A549 (cell line): ENCODE measurements at regions not wholly inside any gene's neighbourhood (a gene's known extent, or its start where the extent isn't known, plus 50 kb on each side); places are given as distances from the start of the nearest gene placed in this dataset.

Experiments
- ATAC-seq, 2 experiments: fragments of 200-7000 bp in 1 of 2; fragments of >200 bp in 1 of 2; cut with Nextera tagmentation in 1 of 2; cut with Tn5 transposase in 1 of 2; 3 replicates each; pipeline versions ENCODE4 v1.8.0 to v1.9.1; 2018 to 2020; ENCODE audit warnings: mild to moderate bottlenecking in 1 of 2, moderate library complexity in 1 of 2
- CTCF ChIA-PET: fragments of 300-600 bp; sonication (Branson Sonifier 250); formaldehyde crosslinking; extraction: SDS; loops from one replicate; lab custom pipeline; 2021; ENCODE audit warnings: antibody characterized with exemption, inconsistent platforms; lab: Yijun Ruan, JAX
- POLR2A ChIA-PET: fragments of 350-600 bp; formaldehyde crosslinking; extraction: SDS; loops from one replicate; lab custom pipeline; 2021; ENCODE audit warnings: antibody characterized with exemption, inconsistent platforms; lab: Yijun Ruan, JAX
- DNase-seq, 2 experiments: peaks; one replicate each; pipeline versions ENCODE4 v3.0.0 to v3.0.0-alpha.2; 2011 to 2016; ENCODE audit warnings: low read depth in 1 of 2, low spot score in 1 of 2
- FAIRE-seq: peaks from 2 replicates; lab custom pipeline; 2011; peaks lifted over from hg19 to GRCh38; lab: Jason Lieb, UNC
- H3K27ac ChIP-seq, 2 experiments: fragments of >200 bp; sonication (Bioruptor Twin); formaldehyde crosslinking; 3 replicates each; pipeline ENCODE4 v1.5.1; 2016 to 2017
- H3K4me1 ChIP-seq: fragments of >200 bp; sonication (Bioruptor Twin); formaldehyde crosslinking; 3 replicates; pipeline ENCODE4 v1.6.1; 2016
- H3K4me2 ChIP-seq: fragments of >200 bp; sonication (Bioruptor Twin); formaldehyde crosslinking; 3 replicates; pipeline ENCODE4 v1.6.1; 2016
- H3K4me3 ChIP-seq: fragments of >200 bp; sonication (Bioruptor Twin); formaldehyde crosslinking; 3 replicates; pipeline ENCODE4 v1.5.1; 2016
- H3K9me3 ChIP-seq: fragments of >200 bp; sonication (Bioruptor Twin); formaldehyde crosslinking; 3 replicates; pipeline ENCODE4 v1.6.1; 2016
- ATOH8 ChIP-seq: fragments of 250-450 bp; sonication (Bioruptor Pico); IDR thresholded peaks from 2 replicates; pipeline ENCODE4 v1.5.0; 2020; ENCODE audit warnings: low read depth, mild to moderate bottlenecking, moderate library complexity
- CBX2 ChIP-seq: fragments of 200-600 bp; sonication (generic); IDR thresholded peaks from 2 replicates; pipeline ENCODE4 v1.6.1; 2016; ENCODE audit warnings: low read depth, mild to moderate bottlenecking, borderline replicate concordance
- CBX8 ChIP-seq: fragments of 200-600 bp; sonication (generic); IDR thresholded peaks from 2 replicates; pipeline ENCODE4 v1.6.1; 2016
- CEBPB ChIP-seq, 2 experiments: fragments of >200 bp in 1 of 2; sonication (Bioruptor Twin) in 1 of 2; formaldehyde crosslinking in 1 of 2; IDR thresholded peaks; 2 replicates each; pipeline ENCODE4 v1.6.1; 2012 to 2016
- EHMT2 ChIP-seq: fragments of 200-600 bp; sonication (generic); IDR thresholded peaks from 2 replicates; pipeline ENCODE4 v1.6.1; 2016; ENCODE audit warnings: antibody characterized with exemption, low read depth, mild to moderate bottlenecking, moderate library complexity
- ESRRA ChIP-seq: fragments of 150-350 bp; IDR thresholded peaks from 2 replicates; pipeline ENCODE4 v1.6.1; 2014; ENCODE audit warnings: mild to moderate bottlenecking, low read length, borderline replicate concordance
- FOSB ChIP-seq: fragments of 250-450 bp; sonication (Bioruptor Pico); IDR thresholded peaks from 2 replicates; pipeline ENCODE4 v1.5.0; 2020; ENCODE audit warnings: mild to moderate bottlenecking, moderate library complexity
- FOXS1 ChIP-seq: fragments of 250-450 bp; sonication (Bioruptor Pico); IDR thresholded peaks from 2 replicates; pipeline ENCODE4 v1.5.0; 2020; ENCODE audit warnings: mild to moderate bottlenecking, moderate library complexity
- GATA3 ChIP-seq: IDR thresholded peaks from 2 replicates; pipeline ENCODE4 v1.6.1; 2012; ENCODE audit warnings: borderline replicate concordance
- HDAC2 ChIP-seq: fragments of 200-600 bp; sonication (generic); IDR thresholded peaks from 2 replicates; pipeline ENCODE4 v1.6.1; 2016
- HEYL ChIP-seq: fragments of 250-450 bp; sonication (Bioruptor Pico); IDR thresholded peaks from 2 replicates; pipeline ENCODE4 v1.8.0; 2021; ENCODE audit warnings: mild to moderate bottlenecking, moderate library complexity
- HMGXB4 ChIP-seq: fragments of 250-450 bp; sonication (Bioruptor Pico); IDR thresholded peaks from 2 replicates; pipeline ENCODE4 v1.5.0; 2021; ENCODE audit warnings: mild to moderate bottlenecking, moderate library complexity, borderline replicate concordance
- HOXB13 ChIP-seq: fragments of 250-450 bp; sonication (Bioruptor Pico); IDR thresholded peaks from 2 replicates; pipeline ENCODE4 v1.5.0; 2020; ENCODE audit warnings: low read depth, mild to moderate bottlenecking, moderate library complexity
- HOXB5 ChIP-seq: fragments of 250-450 bp; sonication (Bioruptor Pico); IDR thresholded peaks from 2 replicates; pipeline ENCODE4 v1.5.0; 2020; ENCODE audit warnings: mild to moderate bottlenecking, moderate library complexity
- JUN ChIP-seq, 2 experiments: fragments of >200 bp; sonication (Bioruptor Twin); formaldehyde crosslinking; IDR thresholded peaks; 2 replicates in 1 of 2; 3 replicates in 1 of 2; pipeline ENCODE4 v1.6.1; 2016 to 2017
- MAFK ChIP-seq: fragments of 450-650 bp; IDR thresholded peaks from 2 replicates; pipeline ENCODE4 v1.6.1; 2014; ENCODE audit not compliant: partially characterized antibody
- NPAS2 ChIP-seq: fragments of 250-450 bp; sonication (Bioruptor Pico); IDR thresholded peaks from 2 replicates; pipeline ENCODE4 v1.8.0; 2022; ENCODE audit warnings: mild to moderate bottlenecking, moderate library complexity, borderline replicate concordance
- NR3C1 ChIP-seq: fragments of >200 bp; sonication (Bioruptor Twin); formaldehyde crosslinking; IDR thresholded peaks from 3 replicates; pipeline ENCODE4 v1.6.1; 2017
- RAD21 ChIP-seq, 2 experiments: fragments of >200 bp in 1 of 2; sonication (Bioruptor Twin) in 1 of 2; formaldehyde crosslinking in 1 of 2; IDR thresholded peaks in 1 of 2; conservative IDR thresholded peaks in 1 of 2; 2 replicates in 1 of 2; 3 replicates in 1 of 2; pipeline ENCODE4 v1.6.1; 2012 to 2018; ENCODE audit warnings: inconsistent platforms in 1 of 2
- RFX5 ChIP-seq: fragments of 450-650 bp; IDR thresholded peaks from 2 replicates; pipeline ENCODE4 v1.7.1; 2014; ENCODE audit warnings: antibody characterized with exemption, mild to moderate bottlenecking, moderate library complexity
- SREBF2 ChIP-seq: fragments of 450-650 bp; IDR thresholded peaks from 2 replicates; pipeline ENCODE4 v1.6.1; 2014; ENCODE audit warnings: mild to moderate bottlenecking, moderate library complexity
- ZFP36 ChIP-seq: fragments of 450-650 bp; IDR thresholded peaks from 2 replicates; pipeline ENCODE4 v1.6.1; 2014; ENCODE audit warnings: borderline replicate concordance; ENCODE audit not compliant: partially characterized antibody
- ZSCAN20 ChIP-seq: fragments of 250-450 bp; sonication (Bioruptor Pico); IDR thresholded peaks from 2 replicates; pipeline ENCODE4 v1.8.0; 2022; ENCODE audit warnings: mild to moderate bottlenecking, moderate library complexity
- WGBS: methylation state at CpG from one replicate; pipeline ENCODE4 v1.1.6; 2017; ENCODE audit errors: missing lambda C conversion rate; 5-methylcytosine and 5-hydroxymethylcytosine counted together
- TF ChIP-seq, protein P1 (sequence below): fragments of 150-350 bp; IDR thresholded peaks from 2 replicates; pipeline ENCODE4 v1.6.1; 2014; ENCODE audit warnings: low read depth, mild to moderate bottlenecking, low read length
- TF ChIP-seq, protein P2 (sequence below): fragments of >200 bp; sonication (Bioruptor Twin); formaldehyde crosslinking; IDR thresholded peaks from 3 replicates; pipeline ENCODE4 v1.6.1; 2016

DNA sequence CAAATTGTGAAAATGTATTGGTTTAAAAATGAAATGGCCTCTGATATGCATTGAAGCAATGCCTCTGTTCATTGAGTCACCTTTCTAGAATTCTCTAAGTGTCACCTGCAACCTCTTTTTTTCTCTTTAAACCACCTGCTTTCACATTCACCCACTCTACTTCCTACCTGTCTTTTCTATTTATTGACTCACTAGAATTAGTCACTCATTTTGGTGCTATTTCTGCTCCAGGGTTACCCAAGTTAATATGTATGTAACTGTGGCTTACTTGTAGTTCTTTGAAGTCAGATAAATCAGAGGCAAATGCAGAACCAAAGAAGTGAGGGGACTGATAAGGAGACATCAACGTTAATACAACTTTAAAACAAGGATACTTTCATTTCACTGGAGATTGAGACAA is 674.7 kb downstream of the CCSER2 start:
- WGBS: 0% methylated on average over 1 of the region's 1 CpG
- no peaks in the 10 kb centered on the region for H3K9me3 ChIP-seq

DNA sequence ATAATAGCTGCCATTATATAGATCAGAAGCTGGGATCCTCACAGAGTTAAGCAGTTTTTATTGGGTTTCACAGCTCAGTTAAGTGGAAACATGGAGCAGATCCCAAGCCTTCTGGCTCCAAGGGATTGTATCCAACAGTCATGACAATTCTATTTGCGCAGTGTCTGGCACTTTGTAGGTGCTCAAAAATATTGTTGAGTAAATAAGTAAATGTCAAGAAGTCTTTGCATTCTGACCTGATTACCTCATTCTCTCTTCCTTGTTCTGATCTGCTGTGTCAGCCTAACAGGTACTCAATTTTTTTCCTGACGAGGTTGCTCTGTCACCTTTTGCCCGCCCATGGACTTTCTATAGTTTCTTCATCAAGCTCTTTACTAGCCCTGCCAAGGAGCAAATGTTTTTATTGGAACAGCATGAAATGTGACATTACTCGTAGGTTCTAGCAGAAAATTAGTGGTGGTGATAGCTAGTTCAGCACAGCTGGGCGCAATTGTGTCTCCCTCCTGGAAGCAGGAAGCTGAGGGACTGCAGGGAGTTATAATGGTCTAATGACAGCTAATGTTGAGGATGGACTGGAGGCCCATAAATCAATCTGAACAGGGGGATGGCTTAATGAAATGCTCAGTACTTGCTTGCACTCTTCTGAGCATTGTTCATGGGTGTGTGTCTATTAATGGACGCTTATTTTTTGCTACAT is 680.2 kb downstream of the CCSER2 start:
- POLR2A ChIA-PET: no interaction called here
- FAIRE-seq: no peak

More for the DNA sequence above, 674.7 kb downstream of the CCSER2 start:
- FAIRE-seq (no peak), DNase-seq (no peak), ATAC-seq (no peak)
- no peak overlapping the region for H3K27ac ChIP-seq
- CTCF ChIA-PET: no interaction called here
- TF ChIP-seq ATOH8 (no peak), HDAC2 (no peak), ZFP36 (no peak), CBX8 (no peak), NPAS2 (no peak), HMGXB4 (CRISPR knock-in tag) (no peak), HOXB5 (CRISPR knock-in tag) (no peak), JUN (IDR thresholded peaks at IDR 0.05) (no peak), FOXS1 (CRISPR knock-in tag) (no peak), ZSCAN20 (CRISPR knock-in tag) (no peak)
- TF ChIP-seq, protein P1, sequence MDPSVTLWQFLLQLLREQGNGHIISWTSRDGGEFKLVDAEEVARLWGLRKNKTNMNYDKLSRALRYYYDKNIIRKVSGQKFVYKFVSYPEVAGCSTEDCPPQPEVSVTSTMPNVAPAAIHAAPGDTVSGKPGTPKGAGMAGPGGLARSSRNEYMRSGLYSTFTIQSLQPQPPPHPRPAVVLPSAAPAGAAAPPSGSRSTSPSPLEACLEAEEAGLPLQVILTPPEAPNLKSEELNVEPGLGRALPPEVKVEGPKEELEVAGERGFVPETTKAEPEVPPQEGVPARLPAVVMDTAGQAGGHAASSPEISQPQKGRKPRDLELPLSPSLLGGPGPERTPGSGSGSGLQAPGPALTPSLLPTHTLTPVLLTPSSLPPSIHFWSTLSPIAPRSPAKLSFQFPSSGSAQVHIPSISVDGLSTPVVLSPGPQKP: no peak
- no peaks in the 10 kb centered on the region for H3K4me1 ChIP-seq
- H3K4me2 ChIP-seq: no peak overlapping the region
- no peak overlapping the region for H3K4me3 ChIP-seq
- POLR2A ChIA-PET: no interaction called here

DNA sequence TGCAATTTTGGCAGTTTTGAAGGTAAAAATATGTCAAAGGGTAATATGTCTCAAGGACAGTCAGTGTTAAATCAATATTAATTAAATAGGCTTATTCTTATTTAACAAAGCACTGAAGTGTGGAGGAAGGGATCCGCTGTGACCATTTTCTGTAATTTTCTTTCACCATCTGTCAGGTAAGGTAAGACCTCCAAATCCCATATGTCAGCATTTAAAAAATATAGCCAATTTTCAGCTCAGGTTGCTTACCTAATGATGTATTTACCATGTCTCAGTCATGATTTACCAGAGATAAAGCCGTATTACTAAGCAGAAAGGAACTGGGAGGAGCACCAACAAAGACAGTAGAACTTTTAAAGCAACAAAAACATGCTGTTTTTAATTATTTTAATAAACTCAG is 683.9 kb downstream of the CCSER2 start:
- no peak overlapping the region for H3K4me3 ChIP-seq
- DNase-seq (no peak), ATAC-seq (no peak), FAIRE-seq (no peak)
- no peaks in the 10 kb centered on the region for H3K4me1 ChIP-seq
- no peaks in the 10 kb centered on the region for H3K9me3 ChIP-seq
- ChIA-PET POLR2A (no interaction called here), CTCF (no interaction called here)
- no peak overlapping the region for H3K4me2 ChIP-seq
- WGBS: 13% methylated on average over 2 of the region's 2 CpGs
- no peak for TF ChIP-seq FOSB (CRISPR knock-in tag)
- peak; percentile 67 for TF ChIP-seq MAFK
- H3K27ac ChIP-seq: no peak overlapping the region

More for the DNA sequence above, 680.2 kb downstream of the CCSER2 start:
- CTCF ChIA-PET: no interaction called here
- H3K4me1 ChIP-seq: no peaks in the 10 kb centered on the region
- no peak overlapping the region for H3K4me3 ChIP-seq
- no peaks in the 10 kb centered on the region for H3K9me3 ChIP-seq
- ATAC-seq (no peak), DNase-seq (peak in 1 of 2 experiments; percentile 1)
- H3K27ac ChIP-seq: no peak overlapping the region
- H3K4me2 ChIP-seq: no peak overlapping the region
- 5% methylated on average over 6 of the region's 6 CpGs for WGBS
- TF ChIP-seq NR3C1 (no peak), SREBF2 (no peak)

GRCh38 chr10:85026878-85027467 is 698.6 kb downstream of the CCSER2 start:
- no peak overlapping the region for H3K4me3 ChIP-seq
- no peak overlapping the region for H3K27ac ChIP-seq
- POLR2A ChIA-PET: no interaction called here
- CTCF ChIA-PET: no interaction called here
- no peak overlapping the region for H3K4me2 ChIP-seq
- no peaks in the 10 kb centered on the region for H3K4me1 ChIP-seq
- DNase-seq (no peak), ATAC-seq (no peak), FAIRE-seq (no peak)
- no peaks in the 10 kb centered on the region for H3K9me3 ChIP-seq
- TF ChIP-seq RAD21 (conservative IDR thresholded peaks at IDR 0.05 in 1 of 2, IDR thresholded peaks at IDR 0.05 in 1 of 2) (no peak), EHMT2 (no peak), ZSCAN20 (CRISPR knock-in tag) (no peak), HEYL (CRISPR knock-in tag) (no peak), JUN (IDR thresholded peaks at IDR 0.05) (no peak), CEBPB (IDR thresholded peaks at IDR 0.05) (no peak), SREBF2 (no peak), ESRRA (no peak), RFX5 (no peak), HOXB13 (CRISPR knock-in tag) (no peak), CBX2 (no peak), GATA3 (no peak)
- TF ChIP-seq, protein P2, sequence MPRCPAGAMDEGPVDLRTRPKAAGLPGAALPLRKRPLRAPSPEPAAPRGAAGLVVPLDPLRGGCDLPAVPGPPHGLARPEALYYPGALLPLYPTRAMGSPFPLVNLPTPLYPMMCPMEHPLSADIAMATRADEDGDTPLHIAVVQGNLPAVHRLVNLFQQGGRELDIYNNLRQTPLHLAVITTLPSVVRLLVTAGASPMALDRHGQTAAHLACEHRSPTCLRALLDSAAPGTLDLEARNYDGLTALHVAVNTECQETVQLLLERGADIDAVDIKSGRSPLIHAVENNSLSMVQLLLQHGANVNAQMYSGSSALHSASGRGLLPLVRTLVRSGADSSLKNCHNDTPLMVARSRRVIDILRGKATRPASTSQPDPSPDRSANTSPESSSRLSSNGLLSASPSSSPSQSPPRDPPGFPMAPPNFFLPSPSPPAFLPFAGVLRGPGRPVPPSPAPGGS: no peak
